ENCODE measurements at regions not wholly inside any gene's neighbourhood (a gene's known extent, or its start where the extent isn't known, plus 50 kb on each side); places are given as distances from the start of the nearest gene placed in this dataset.
"Not testable (repeated sequence)": the region's sequence is repeated elsewhere in the genome, so short reads cannot be mapped to it uniquely, and the experiment has no call there.

- Histone ChIP-seq H3K9me3 (peaks cover 4 to 15% of the 10 kb centered on the region in 2 donors), H3K27me3 (no peaks in the 10 kb centered on the region), H3K27ac (no peak overlapping the region), H3K36me3 (no peaks in the 10 kb centered on the region), H3K4me3 (no peak overlapping the region), H3K4me1 (no peaks in the 10 kb centered on the region)
- intact Hi-C loops (cut with DNase I; ENCODE audit: low total_unique reads): no loop called here
- no peak for DNase-seq (ENCODE audit: low spot score in 2 of 2)
- TF ChIP-seq POLR2A (IDR thresholded peaks at IDR 0.05): no peak
- TF ChIP-seq CTCF (IDR thresholded peaks at IDR 0.05): no peak
- no peak for TF ChIP-seq POLR2AphosphoS5 (IDR thresholded peaks at IDR 0.05)
These were observed 539.3 kb downstream of the NR2F2 start for GRCh38 chr15:96869790-96870189.

GRCh38 chr15:96870580-96870979, 540.1 kb downstream of the NR2F2 start:
- peaks cover 4 to 15% of the 10 kb centered on the region in 2 donors for H3K9me3 ChIP-seq
- H3K4me3 ChIP-seq: no peak overlapping the region
- no peak for DNase-seq (ENCODE audit: low spot score in 2 of 2)
- H3K36me3 ChIP-seq: no peaks in the 10 kb centered on the region
- no peak for TF ChIP-seq POLR2AphosphoS5 (IDR thresholded peaks at IDR 0.05)
- no peaks in the 10 kb centered on the region for H3K4me1 ChIP-seq
- intact Hi-C loops (cut with DNase I; ENCODE audit: low total_unique reads): no loop called here
- H3K27me3 ChIP-seq: no peaks in the 10 kb centered on the region
- no peak overlapping the region for H3K27ac ChIP-seq

GRCh38 chr15:96877442-96877841, 546.9 kb downstream of the NR2F2 start:
- DNase-seq (ENCODE audit: low spot score in 2 of 2); H3K36me3 ChIP-seq; H3K27ac ChIP-seq; H3K4me3 ChIP-seq; intact Hi-C loops (cut with DNase I; ENCODE audit: low total_unique reads); H3K27me3 ChIP-seq; H3K4me1 ChIP-seq; H3K9me3 ChIP-seq: not testable (repeated sequence)

- no peak for TF ChIP-seq POLR2AphosphoS5 (IDR thresholded peaks at IDR 0.05)
- TF ChIP-seq POLR2A (IDR thresholded peaks at IDR 0.05): no peak
- no peak for TF ChIP-seq CTCF (IDR thresholded peaks at IDR 0.05)
- no peak overlapping the region for H3K27ac ChIP-seq
- H3K4me3 ChIP-seq: no peak overlapping the region
- H3K9me3 ChIP-seq: no peaks in the 10 kb centered on the region
- DNase-seq (ENCODE audit: low spot score in 2 of 2): no peak
- H3K27me3 ChIP-seq: peaks cover 0 to 5% of the 10 kb centered on the region in 2 donors
- no peaks in the 10 kb centered on the region for H3K36me3 ChIP-seq
- intact Hi-C loops (cut with DNase I; ENCODE audit: low total_unique reads): no loop called here
- H3K4me1 ChIP-seq: no peaks in the 10 kb centered on the region
These were observed 547.6 kb downstream of the NR2F2 start for GRCh38 chr15:96878129-96878528.

GRCh38 chr15:96882121-96882772, 551.7 kb downstream of the NR2F2 start:
- Histone ChIP-seq H3K4me1 (no peaks in the 10 kb centered on the region), H3K4me3 (no peak overlapping the region), H3K27me3 (peaks cover 0 to 5% of the 10 kb centered on the region in 2 donors), H3K36me3 (no peaks in the 10 kb centered on the region), H3K9me3 (no peaks in the 10 kb centered on the region), H3K27ac (no peak overlapping the region)
- intact Hi-C loops (cut with DNase I; ENCODE audit: low total_unique reads): no loop called here
- no peak for DNase-seq (ENCODE audit: low spot score in 2 of 2)
- no peak for TF ChIP-seq POLR2AphosphoS5 (IDR thresholded peaks at IDR 0.05)
- no peak for TF ChIP-seq POLR2A (IDR thresholded peaks at IDR 0.05)
- no peak for TF ChIP-seq CTCF (IDR thresholded peaks at IDR 0.05)

- no peak for TF ChIP-seq CTCF (IDR thresholded peaks at IDR 0.05)
- TF ChIP-seq POLR2AphosphoS5 (IDR thresholded peaks at IDR 0.05): no peak
- no peak for TF ChIP-seq POLR2A (IDR thresholded peaks at IDR 0.05)
- Histone ChIP-seq H3K36me3 (no peaks in the 10 kb centered on the region), H3K9me3 (no peaks in the 10 kb centered on the region), H3K27me3 (no peaks in the 10 kb centered on the region), H3K27ac (no peak overlapping the region), H3K4me1 (no peaks in the 10 kb centered on the region), H3K4me3 (no peak overlapping the region)
- DNase-seq (ENCODE audit: low spot score in 2 of 2): no peak
- intact Hi-C loops (cut with DNase I; ENCODE audit: low total_unique reads): no loop called here
These were observed 557.2 kb downstream of the NR2F2 start for GRCh38 chr15:96887730-96888129.

Measured in breast epithelium (tissue), 4 donors.